ENCODE measurements at regions not wholly inside any gene's neighbourhood (a gene's known extent, or its start where the extent isn't known, plus 50 kb on each side); places are given as distances from the start of the nearest gene placed in this dataset.

GRCh38 chrX:39731330-39731667 lies 366.5 kb downstream of the BCOR start:
- Mint-ChIP-seq H3K4me1 (ENCODE audit: low read depth, unreplicated experiment) (peaks cover 24% of the 10 kb centered on the region), H3K27ac (ENCODE audit: unreplicated experiment) (no peak overlapping the region), H3K27me3 (ENCODE audit: unreplicated experiment) (no peaks in the 10 kb centered on the region), H3K4me3 (ENCODE audit: low read depth, unreplicated experiment) (no peak overlapping the region), H3K36me3 (ENCODE audit: insufficient read depth, unreplicated experiment) (peaks cover 5% of the 10 kb centered on the region), H3K9me3 (ENCODE audit: low read depth, unreplicated experiment) (no peaks in the 10 kb centered on the region)
- BruUV-seq (replicated peaks) = no TSS peak
- intact Hi-C loops (cut with micrococcal nuclease; ENCODE audit: unreplicated experiment) = loop anchor here (5.0 kb wide), 3 partner anchors 81 to 436 kb away; partner anchors contain the start of gene BCOR
- CTCF ChIA-PET = interaction anchor here (0.5 to 1.3 kb wide), 10 partner anchors 8 to 813 kb away, joined by 3 to 8 read pairs (median 3); no protein-coding TSS in a partner anchor
- no peak for TF ChIP-seq CTCF (IDR thresholded peaks at IDR 0.05; ENCODE audit: unreplicated experiment)
- DNase-seq = no peak

GRCh38 chrX:39731735-39732134 lies 366.0 kb downstream of the BCOR start:
- peaks cover 24% of the 10 kb centered on the region for H3K4me1 Mint-ChIP-seq (ENCODE audit: low read depth, unreplicated experiment)
- BruUV-seq (replicated peaks) = no TSS peak
- H3K27me3 Mint-ChIP-seq (ENCODE audit: unreplicated experiment) = no peaks in the 10 kb centered on the region
- H3K27ac Mint-ChIP-seq (ENCODE audit: unreplicated experiment) = no peak overlapping the region
- intact Hi-C loops (cut with micrococcal nuclease; ENCODE audit: unreplicated experiment) = loop anchor here (5.0 kb wide), 3 partner anchors 81 to 436 kb away; partner anchors contain the start of gene BCOR
- TF ChIP-seq CTCF (IDR thresholded peaks at IDR 0.05; ENCODE audit: unreplicated experiment) = no peak
- DNase-seq = no peak
- no peak overlapping the region for H3K4me3 Mint-ChIP-seq (ENCODE audit: low read depth, unreplicated experiment)
- H3K9me3 Mint-ChIP-seq (ENCODE audit: low read depth, unreplicated experiment) = no peaks in the 10 kb centered on the region
- H3K36me3 Mint-ChIP-seq (ENCODE audit: insufficient read depth, unreplicated experiment) = peaks cover 5% of the 10 kb centered on the region
- CTCF ChIA-PET = interaction anchor here (0.5 kb wide), 1 partner anchor 9 kb away, joined by 3 read pairs; no protein-coding TSS in a partner anchor

GRCh38 chrX:39733745-39734144 lies 364.0 kb downstream of the BCOR start:
- TF ChIP-seq CTCF (IDR thresholded peaks at IDR 0.05; ENCODE audit: unreplicated experiment) = no peak
- intact Hi-C loops (cut with micrococcal nuclease; ENCODE audit: unreplicated experiment) = loop anchor here (5.0 kb wide), 3 partner anchors 79 to 434 kb away; partner anchors contain the start of gene BCOR
- no TSS peak for BruUV-seq (replicated peaks)
- no peak for DNase-seq
- no peaks in the 10 kb centered on the region for H3K9me3 Mint-ChIP-seq (ENCODE audit: low read depth, unreplicated experiment)
- CTCF ChIA-PET = interaction anchor here (0.6 kb wide), 1 partner anchor 612 kb away, joined by 5 read pairs; no protein-coding TSS in a partner anchor
- peaks cover 5% of the 10 kb centered on the region for H3K36me3 Mint-ChIP-seq (ENCODE audit: insufficient read depth, unreplicated experiment)
- H3K4me3 Mint-ChIP-seq (ENCODE audit: low read depth, unreplicated experiment) = no peak overlapping the region
- H3K27me3 Mint-ChIP-seq (ENCODE audit: unreplicated experiment) = no peaks in the 10 kb centered on the region
- H3K4me1 Mint-ChIP-seq (ENCODE audit: low read depth, unreplicated experiment) = peaks cover 24% of the 10 kb centered on the region
- H3K27ac Mint-ChIP-seq (ENCODE audit: unreplicated experiment) = no peak overlapping the region

GRCh38 chrX:39734174-39734776 lies 363.5 kb downstream of the BCOR start:
- Mint-ChIP-seq H3K27ac (ENCODE audit: unreplicated experiment) (no peak overlapping the region), H3K4me1 (ENCODE audit: low read depth, unreplicated experiment) (peaks cover 24% of the 10 kb centered on the region), H3K9me3 (ENCODE audit: low read depth, unreplicated experiment) (no peaks in the 10 kb centered on the region), H3K27me3 (ENCODE audit: unreplicated experiment) (no peaks in the 10 kb centered on the region), H3K36me3 (ENCODE audit: insufficient read depth, unreplicated experiment) (peaks cover 5% of the 10 kb centered on the region), H3K4me3 (ENCODE audit: low read depth, unreplicated experiment) (no peak overlapping the region)
- no peak for DNase-seq
- no TSS peak for BruUV-seq (replicated peaks)
- CTCF ChIA-PET = interaction anchor here (0.6 kb wide), 1 partner anchor 611 kb away, joined by 5 read pairs; no protein-coding TSS in a partner anchor
- intact Hi-C loops (cut with micrococcal nuclease; ENCODE audit: unreplicated experiment) = loop anchor here (5.0 kb wide), 3 partner anchors 78 to 433 kb away; partner anchors contain the start of gene BCOR
- no peak for TF ChIP-seq CTCF (IDR thresholded peaks at IDR 0.05; ENCODE audit: unreplicated experiment)

All from Calu3 (cell line).